GM18867 (cell line): ENCODE measurements at regions not wholly inside any gene's neighbourhood (a gene's known extent, or its start where the extent isn't known, plus 50 kb on each side); places are given as distances from the start of the nearest gene placed in this dataset.

Experiments
- ATAC-seq: cut with Tn5 transposase; IDR thresholded peaks from one replicate; pipeline ENCODE4 v1.9.1; 2021; ENCODE audit warnings: mild to moderate bottlenecking, moderate library complexity; ENCODE audit not compliant: unreplicated experiment

- ATAC-seq, result peak; percentile 40
Observed at GRCh38 chr7:95718577-95719410, 53.6 kb upstream of the DYNC1I1 start.

GRCh38 chr7:95716357-95717122 lies 55.8 kb upstream of the DYNC1I1 start:
- no peak for ATAC-seq

GRCh38 chr7:95715274-95715673 lies 57.1 kb upstream of the DYNC1I1 start:
- peak; percentile 96 for ATAC-seq

GRCh38 chr7:95710711-95711110 lies 61.6 kb upstream of the DYNC1I1 start:
- ATAC-seq, result no peak

- ATAC-seq, result no peak
Observed at GRCh38 chr7:95700917-95701316, 71.4 kb upstream of the DYNC1I1 start.

- ATAC-seq, result no peak
Observed at GRCh38 chr7:95694334-95694733, 78.0 kb upstream of the DYNC1I1 start.

- ATAC-seq, result no peak
Observed at GRCh38 chr7:95693551-95694333, 78.6 kb upstream of the DYNC1I1 start.

GRCh38 chr7:95691464-95691863 lies 80.9 kb upstream of the DYNC1I1 start:
- ATAC-seq, result no peak

- peak; percentile 76 for ATAC-seq
Observed at GRCh38 chr7:95690367-95690947, 81.9 kb upstream of the DYNC1I1 start.

GRCh38 chr7:95688931-95689495 lies 83.3 kb upstream of the DYNC1I1 start:
- no peak for ATAC-seq

- ATAC-seq, result peak; percentile 40
Observed at GRCh38 chr7:95687759-95688343, 84.5 kb upstream of the DYNC1I1 start.

GRCh38 chr7:95686109-95686508 lies 86.2 kb upstream of the DYNC1I1 start:
- ATAC-seq, result peak; percentile 52

GRCh38 chr7:95684505-95684904 lies 87.8 kb upstream of the DYNC1I1 start:
- ATAC-seq, result no peak

- no peak for ATAC-seq
Observed at GRCh38 chr7:95684037-95684436, 87.7 kb upstream of the PDK4 start.

GRCh38 chr7:95682913-95683312 lies 86.6 kb upstream of the PDK4 start:
- ATAC-seq, result no peak

- no peak for ATAC-seq
Observed at GRCh38 chr7:95676691-95677090, 80.4 kb upstream of the PDK4 start.

GRCh38 chr7:95675632-95676031 lies 79.3 kb upstream of the PDK4 start:
- ATAC-seq, result no peak

- ATAC-seq, result no peak
Observed at GRCh38 chr7:95675016-95675415, 78.7 kb upstream of the PDK4 start.

- no peak for ATAC-seq
Observed at GRCh38 chr7:95674101-95674500, 77.8 kb upstream of the PDK4 start.

GRCh38 chr7:95672434-95672833 lies 76.1 kb upstream of the PDK4 start:
- no peak for ATAC-seq
